IMR-90 (cell line): ENCODE measurements at regions not wholly inside any gene's neighbourhood (a gene's known extent, or its start where the extent isn't known, plus 50 kb on each side); places are given as distances from the start of the nearest gene placed in this dataset.

Experiments used
- BHLHE40 ChIP-seq: fragments of 150-350 bp; IDR thresholded peaks from 2 replicates; pipeline ENCODE4 v1.6.1; 2016; ENCODE audit warnings: mild to moderate bottlenecking, low read depth, low read length
- CTCF ChIP-seq: conservative IDR thresholded peaks from 2 replicates; pipeline ENCODE4 v1.5.1; 2012; ENCODE audit warnings: mild to moderate bottlenecking, low read depth, low read length, improper control_type of control experiment
- MAFK ChIP-seq: IDR thresholded peaks from 2 replicates; pipeline ENCODE4 v1.6.1; 2012; ENCODE audit warnings: low read depth, low read length, improper control_type of control experiment
- POLR2A ChIP-seq: IDR thresholded peaks from 2 replicates; pipeline ENCODE4 v1.6.1; 2012; ENCODE audit warnings: mild to moderate bottlenecking, low read depth, low read length
- SMC3 ChIP-seq: fragments of 150-350 bp; IDR thresholded peaks from 2 replicates; pipeline ENCODE4 v1.6.1; 2016; ENCODE audit warnings: low read depth, mild to moderate bottlenecking, antibody characterized with exemption, low read length, moderate library complexity
- USF2 ChIP-seq: fragments of 150-350 bp; IDR thresholded peaks from 2 replicates; pipeline ENCODE4 v1.6.1; 2017; ENCODE audit warnings: mild to moderate bottlenecking, antibody characterized with exemption, low read length, low read depth

GRCh38 chr10:57624856-57625592 lies 642.7 kb downstream of the IPMK start:
- TF ChIP-seq SMC3: no peak
- no peak for TF ChIP-seq USF2
- TF ChIP-seq POLR2A: no peak
- TF ChIP-seq CTCF: no peak
- no peak for TF ChIP-seq BHLHE40
- TF ChIP-seq MAFK: no peak
